ENCODE measurements at regions not wholly inside any gene's neighbourhood (a gene's known extent, or its start where the extent isn't known, plus 50 kb on each side); places are given as distances from the start of the nearest gene placed in this dataset.

DNA sequence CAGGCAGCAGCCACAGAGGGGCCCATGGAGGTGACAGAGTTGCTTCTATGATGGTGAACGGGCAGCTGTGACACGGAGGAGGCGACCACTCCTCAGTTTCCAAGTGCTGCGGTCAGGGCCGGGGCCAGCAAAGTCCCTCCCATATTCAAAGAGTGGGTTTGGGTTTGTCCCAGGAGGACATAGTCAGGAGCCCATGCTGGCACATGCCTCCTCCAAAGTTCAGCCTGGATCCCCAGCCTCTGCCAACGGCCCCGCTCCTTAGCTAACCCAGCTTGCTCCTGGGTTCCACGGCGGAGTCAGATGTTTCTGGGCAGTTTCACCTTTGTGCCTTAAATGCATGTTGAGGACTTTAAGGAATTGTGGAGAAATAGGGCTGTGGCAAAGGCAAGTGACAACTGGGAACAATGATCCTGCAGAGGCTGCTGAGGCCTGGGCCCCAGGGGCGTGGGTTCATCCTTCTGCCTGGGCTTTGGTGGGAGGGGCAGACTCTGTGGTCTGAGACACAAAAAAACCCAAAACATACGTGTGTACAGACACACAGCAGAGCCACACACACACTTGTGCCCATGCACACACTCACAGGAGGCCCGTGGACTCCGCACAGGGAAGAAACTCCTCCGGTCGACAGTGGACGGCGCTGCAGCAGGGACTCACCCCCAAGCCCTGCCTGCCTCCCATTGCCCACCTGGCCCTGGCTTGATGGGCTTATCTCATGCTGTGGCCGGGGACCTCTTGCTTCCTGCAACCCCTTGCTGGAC is 399.4 kb downstream of the TMEM121 start:
- BruUV-seq (replicated peaks) = no TSS peak
- H3K79me2 ChIP-seq (ENCODE audit: low read length) = no peaks in the 10 kb centered on the region
- H3K4me1 ChIP-seq (ENCODE audit: insufficient read depth, low read length) = no peaks in the 10 kb centered on the region
- H3K9ac ChIP-seq (ENCODE audit: low read length) = no peak overlapping the region
- no peak overlapping the region for H3K4me3 ChIP-seq (ENCODE audit: low read length)
- no peak overlapping the region for H2AFZ ChIP-seq (ENCODE audit: low read length)
- no peaks in the 10 kb centered on the region for H3K36me3 ChIP-seq (ENCODE audit: low read depth, low read length)
- H3K9me2 ChIP-seq (replicated peaks; ENCODE audit: low read length) = no peaks in the 10 kb centered on the region
- POLR2A ChIA-PET (ENCODE audit: unreplicated experiment) = no interaction called here
- no peaks in the 10 kb centered on the region for H3F3A ChIP-seq (ENCODE audit: low read length, unreplicated experiment)
- no peak overlapping the region for H3K4me2 ChIP-seq (ENCODE audit: low read length)
- no peak for ATAC-seq
- no peaks in the 10 kb centered on the region for H3K9me3 ChIP-seq (ENCODE audit: low read length)
- no peaks in the 10 kb centered on the region for H3K27me3 ChIP-seq (ENCODE audit: low read length)
- no peaks in the 10 kb centered on the region for H4K20me1 ChIP-seq (ENCODE audit: low read length)
- H3K27ac ChIP-seq (ENCODE audit: low read length) = no peak overlapping the region
- DNase-seq = no peak
- TF ChIP-seq, protein P1, sequence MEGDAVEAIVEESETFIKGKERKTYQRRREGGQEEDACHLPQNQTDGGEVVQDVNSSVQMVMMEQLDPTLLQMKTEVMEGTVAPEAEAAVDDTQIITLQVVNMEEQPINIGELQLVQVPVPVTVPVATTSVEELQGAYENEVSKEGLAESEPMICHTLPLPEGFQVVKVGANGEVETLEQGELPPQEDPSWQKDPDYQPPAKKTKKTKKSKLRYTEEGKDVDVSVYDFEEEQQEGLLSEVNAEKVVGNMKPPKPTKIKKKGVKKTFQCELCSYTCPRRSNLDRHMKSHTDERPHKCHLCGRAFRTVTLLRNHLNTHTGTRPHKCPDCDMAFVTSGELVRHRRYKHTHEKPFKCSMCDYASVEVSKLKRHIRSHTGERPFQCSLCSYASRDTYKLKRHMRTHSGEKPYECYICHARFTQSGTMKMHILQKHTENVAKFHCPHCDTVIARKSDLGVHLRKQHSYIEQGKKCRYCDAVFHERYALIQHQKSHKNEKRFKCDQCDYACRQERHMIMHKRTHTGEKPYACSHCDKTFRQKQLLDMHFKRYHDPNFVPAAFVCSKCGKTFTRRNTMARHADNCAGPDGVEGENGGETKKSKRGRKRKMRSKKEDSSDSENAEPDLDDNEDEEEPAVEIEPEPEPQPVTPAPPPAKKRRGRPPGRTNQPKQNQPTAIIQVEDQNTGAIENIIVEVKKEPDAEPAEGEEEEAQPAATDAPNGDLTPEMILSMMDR (conservative IDR thresholded peaks at IDR 0.05; ENCODE audit: low read depth, low read length) = no peak
- intact Hi-C loops (cut with micrococcal nuclease) = no loop called here
- CTCF ChIA-PET = no interaction called here

DNA sequence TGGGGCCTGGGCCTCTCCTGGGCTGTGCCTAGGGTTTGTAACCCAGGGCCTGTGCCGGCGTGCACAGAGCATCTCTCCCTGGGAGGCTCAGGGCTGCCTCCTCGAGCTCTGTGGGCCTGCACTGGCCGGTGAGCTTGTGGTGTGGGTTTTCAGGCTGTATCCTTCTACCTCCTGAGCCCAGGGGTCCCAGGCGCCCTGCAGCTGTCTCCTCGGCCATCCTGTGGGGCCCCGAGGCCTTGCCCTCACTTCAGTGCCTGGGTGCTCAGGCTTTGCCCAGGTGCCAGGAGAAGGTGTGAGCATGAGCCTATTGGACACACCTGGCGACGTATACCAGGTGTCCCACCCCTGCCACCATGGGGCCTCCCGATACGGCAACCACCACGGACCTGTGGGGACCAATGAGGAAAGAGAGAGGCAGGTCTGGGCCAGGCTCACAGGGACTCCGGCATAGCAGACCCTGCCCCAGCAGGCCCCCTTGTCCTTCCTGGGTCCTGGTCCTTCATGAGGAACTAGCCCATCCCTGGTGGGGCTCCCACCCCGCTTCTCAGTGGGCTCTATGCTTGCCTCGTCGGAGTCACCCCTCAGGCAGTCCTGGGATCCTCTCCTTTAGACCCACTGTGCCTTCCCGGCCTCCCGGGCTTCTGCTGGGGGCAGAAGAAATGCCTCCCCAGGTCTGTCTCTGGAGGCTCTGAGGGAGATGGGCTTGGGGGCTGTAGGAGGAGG is 400.2 kb downstream of the TMEM121 start:
- Histone ChIP-seq H3K27me3 (ENCODE audit: low read length) (no peaks in the 10 kb centered on the region), H3K79me2 (ENCODE audit: low read length) (no peaks in the 10 kb centered on the region), H2AFZ (ENCODE audit: low read length) (no peak overlapping the region), H4K20me1 (ENCODE audit: low read length) (no peaks in the 10 kb centered on the region), H3F3A (ENCODE audit: low read length, unreplicated experiment) (no peaks in the 10 kb centered on the region), H3K36me3 (ENCODE audit: low read depth, low read length) (no peaks in the 10 kb centered on the region), H3K4me2 (ENCODE audit: low read length) (no peak overlapping the region), H3K27ac (ENCODE audit: low read length) (no peak overlapping the region), H3K9ac (ENCODE audit: low read length) (no peak overlapping the region), H3K4me3 (ENCODE audit: low read length) (no peak overlapping the region), H3K9me2 (replicated peaks; ENCODE audit: low read length) (no peaks in the 10 kb centered on the region), H3K4me1 (ENCODE audit: insufficient read depth, low read length) (no peaks in the 10 kb centered on the region), H3K9me3 (ENCODE audit: low read length) (no peaks in the 10 kb centered on the region)
- BruUV-seq (replicated peaks) = no TSS peak
- no peak for ATAC-seq
- CTCF ChIA-PET = no interaction called here
- intact Hi-C loops (cut with micrococcal nuclease) = no loop called here
- POLR2A ChIA-PET (ENCODE audit: unreplicated experiment) = no interaction called here
- DNase-seq = no peak
- TF ChIP-seq EZH2phosphoT487 (IDR thresholded peaks at IDR 0.05; ENCODE audit: borderline replicate concordance, low read length) (no peak), EZH2 (IDR thresholded peaks at IDR 0.05; ENCODE audit: low read length, unreplicated experiment) (no peak)
- TF ChIP-seq, protein P1 (conservative IDR thresholded peaks at IDR 0.05; ENCODE audit: low read depth, low read length) = no peak
